ENCODE measurements at regions not wholly inside any gene's neighbourhood (a gene's known extent, or its start where the extent isn't known, plus 50 kb on each side); places are given as distances from the start of the nearest gene placed in this dataset.

DNA sequence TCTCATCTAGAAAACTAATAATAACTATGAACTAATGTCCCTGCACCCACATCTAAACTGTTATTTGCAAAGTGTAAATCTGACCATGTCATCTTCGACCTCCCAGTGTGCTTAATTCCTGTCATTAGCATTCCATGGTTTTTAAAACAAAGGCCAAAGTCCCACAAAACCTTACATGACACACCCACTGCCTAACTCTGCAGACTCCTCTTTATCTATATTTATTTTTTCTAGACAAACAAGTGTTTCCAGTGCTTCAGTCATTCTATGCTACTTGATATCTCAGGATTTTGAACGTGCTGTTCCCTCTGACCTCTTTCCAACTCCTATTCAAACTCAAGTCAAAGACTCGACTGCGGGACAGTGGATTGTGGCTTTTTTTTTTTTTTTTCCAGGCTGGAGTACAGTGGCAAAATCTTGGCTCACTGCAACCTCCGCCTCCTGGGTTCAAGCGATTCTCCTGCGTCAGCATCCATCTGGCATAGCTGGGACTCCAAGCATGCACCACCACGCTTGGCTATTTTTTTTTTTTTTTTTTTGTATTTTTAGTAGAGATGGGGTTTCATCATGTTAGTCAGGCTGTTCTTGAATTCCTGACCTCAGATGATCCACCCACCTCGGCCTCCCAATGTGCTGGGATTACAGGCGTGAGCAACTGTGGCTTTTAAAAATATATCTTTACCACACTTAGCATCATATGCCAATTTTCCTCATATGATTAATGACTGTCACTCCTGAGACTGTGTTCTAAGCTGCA is 1511.0 kb downstream of the ARAP2 start:
- TF ChIP-seq, protein P1, sequence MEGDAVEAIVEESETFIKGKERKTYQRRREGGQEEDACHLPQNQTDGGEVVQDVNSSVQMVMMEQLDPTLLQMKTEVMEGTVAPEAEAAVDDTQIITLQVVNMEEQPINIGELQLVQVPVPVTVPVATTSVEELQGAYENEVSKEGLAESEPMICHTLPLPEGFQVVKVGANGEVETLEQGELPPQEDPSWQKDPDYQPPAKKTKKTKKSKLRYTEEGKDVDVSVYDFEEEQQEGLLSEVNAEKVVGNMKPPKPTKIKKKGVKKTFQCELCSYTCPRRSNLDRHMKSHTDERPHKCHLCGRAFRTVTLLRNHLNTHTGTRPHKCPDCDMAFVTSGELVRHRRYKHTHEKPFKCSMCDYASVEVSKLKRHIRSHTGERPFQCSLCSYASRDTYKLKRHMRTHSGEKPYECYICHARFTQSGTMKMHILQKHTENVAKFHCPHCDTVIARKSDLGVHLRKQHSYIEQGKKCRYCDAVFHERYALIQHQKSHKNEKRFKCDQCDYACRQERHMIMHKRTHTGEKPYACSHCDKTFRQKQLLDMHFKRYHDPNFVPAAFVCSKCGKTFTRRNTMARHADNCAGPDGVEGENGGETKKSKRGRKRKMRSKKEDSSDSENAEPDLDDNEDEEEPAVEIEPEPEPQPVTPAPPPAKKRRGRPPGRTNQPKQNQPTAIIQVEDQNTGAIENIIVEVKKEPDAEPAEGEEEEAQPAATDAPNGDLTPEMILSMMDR (IDR thresholded peaks at IDR 0.05): no peak
- TF ChIP-seq EP300 (IDR thresholded peaks at IDR 0.05): no peak
